ENCODE measurements at regions not wholly inside any gene's neighbourhood (a gene's known extent, or its start where the extent isn't known, plus 50 kb on each side); places are given as distances from the start of the nearest gene placed in this dataset.

- no peak for TF ChIP-seq SAP130 (CRISPR knock-in tag; IDR thresholded peaks at IDR 0.05; ENCODE audit: low read depth)
- TF ChIP-seq ZNF350 (CRISPR knock-in tag; IDR thresholded peaks at IDR 0.05; ENCODE audit: borderline replicate concordance, low read depth): no peak
- TF ChIP-seq ZFY (CRISPR knock-in tag; IDR thresholded peaks at IDR 0.05): no peak
Observed at GRCh38 chr16:27678955-27679354, 129.0 kb downstream of the KATNIP start (continued).

GRCh38 chr16:27679899-27680298 lies 130.0 kb downstream of the KATNIP start:
- Histone ChIP-seq H3K4me1 (ENCODE audit: insufficient read depth, low read length) (peaks cover 16% of the 10 kb centered on the region), H3K9me3 (ENCODE audit: low read length) (no peaks in the 10 kb centered on the region), H3K36me3 (replicated peaks in 1 of 2; ENCODE audit: control insufficient read depth in 1 of 2, insufficient read depth in 2 of 2, low read length in 2 of 2) (peaks cover 7 to 16% of the 10 kb centered on the region in 2 experiments), H2AFZ (ENCODE audit: low read length) (no peak overlapping the region), H3K27me3 (ENCODE audit: control insufficient read depth in 1 of 2, insufficient read depth in 2 of 2, low read length in 2 of 2) (no peaks in the 10 kb centered on the region), H3K9ac (ENCODE audit: insufficient read depth, low read depth, low read length) (no peak overlapping the region), H3K79me2 (ENCODE audit: insufficient read depth, low read length) (no peaks in the 10 kb centered on the region), H4K20me1 (ENCODE audit: insufficient read depth, low read length) (no peaks in the 10 kb centered on the region), H3K27ac (ENCODE audit: extremely low read length, insufficient read depth, low read length) (no peak overlapping the region), H3K4me3 (replicated peaks in 1 of 3; ENCODE audit: insufficient read depth in 1 of 3, low read depth in 2 of 3, low read length in 3 of 3) (no peak overlapping the region), H3K4me2 (ENCODE audit: low read depth, low read length) (no peak overlapping the region)
- WGBS (ENCODE audit: low lambda C conversion rate): 96% methylated on average over 7 of the region's 7 CpGs
- ChIA-PET CTCF (ENCODE audit: low intra/inter-chr PET ratio, low total read pairs) (no interaction called here), POLR2A (no interaction called here)
- intact Hi-C loops (cut with micrococcal nuclease; ENCODE audit: unreplicated experiment) (no loop called here), in situ Hi-C loops (cut with HindIII; ENCODE audit: extremely low pct_ligation_motif_present, low pct_unique_long_range_greater_than_20kb) (no loop called here)
- ATAC-seq (no peak), DNase-seq (ENCODE audit: low spot score) (no peak), FAIRE-seq (no peak)
- TF ChIP-seq ZNF496 (CRISPR knock-in tag; IDR thresholded peaks at IDR 0.05; ENCODE audit: insufficient replicate concordance) (no peak), NFYB (CRISPR knock-in tag; IDR thresholded peaks at IDR 0.05) (no peak)
- no TSS peak for BruUV-seq (replicated peaks)

- in situ Hi-C loops (cut with HindIII; ENCODE audit: extremely low pct_ligation_motif_present, low pct_unique_long_range_greater_than_20kb) (no loop called here), intact Hi-C loops (cut with micrococcal nuclease; ENCODE audit: unreplicated experiment) (no loop called here)
- peaks cover 12% of the 10 kb centered on the region for H3K4me1 ChIP-seq (ENCODE audit: insufficient read depth, low read length)
- no TSS peak for BruUV-seq (replicated peaks)
- POLR2A ChIA-PET: no interaction called here
- CTCF ChIA-PET (ENCODE audit: low intra/inter-chr PET ratio, low total read pairs): no interaction called here
- no peak overlapping the region for H3K4me2 ChIP-seq (ENCODE audit: low read depth, low read length)
- no peaks in the 10 kb centered on the region for H4K20me1 ChIP-seq (ENCODE audit: insufficient read depth, low read length)
- no peak overlapping the region for H3K9ac ChIP-seq (ENCODE audit: insufficient read depth, low read depth, low read length)
- WGBS (ENCODE audit: low lambda C conversion rate): 99% methylated on average over 5 of the region's 5 CpGs
- DNase-seq (ENCODE audit: low spot score): no peak
- no peak overlapping the region for H2AFZ ChIP-seq (ENCODE audit: low read length)
- FAIRE-seq: no peak
- H3K9me3 ChIP-seq (ENCODE audit: low read length): no peaks in the 10 kb centered on the region
- no peak overlapping the region for H3K4me3 ChIP-seq (replicated peaks in 1 of 3; ENCODE audit: insufficient read depth in 1 of 3, low read depth in 2 of 3, low read length in 3 of 3)
- H3K27ac ChIP-seq (ENCODE audit: extremely low read length, insufficient read depth, low read length): no peak overlapping the region
- H3K36me3 ChIP-seq (replicated peaks in 1 of 2; ENCODE audit: control insufficient read depth in 1 of 2, insufficient read depth in 2 of 2, low read length in 2 of 2): peaks cover 7 to 16% of the 10 kb centered on the region in 2 experiments
- no peak for ATAC-seq
- H3K27me3 ChIP-seq (ENCODE audit: control insufficient read depth in 1 of 2, insufficient read depth in 2 of 2, low read length in 2 of 2): no peaks in the 10 kb centered on the region
- no peaks in the 10 kb centered on the region for H3K79me2 ChIP-seq (ENCODE audit: insufficient read depth, low read length)
- TF ChIP-seq TIGD3 (CRISPR knock-in tag; IDR thresholded peaks at IDR 0.05; ENCODE audit: borderline replicate concordance) (no peak), SMARCC2 (IDR thresholded peaks at IDR 0.05) (no peak), BCLAF1 (IDR thresholded peaks at IDR 0.05) (no peak), RXRA (CRISPR knock-in tag; IDR thresholded peaks at IDR 0.05) (no peak), FOXM1 (CRISPR knock-in tag; IDR thresholded peaks at IDR 0.05) (no peak), NFYB (CRISPR knock-in tag; IDR thresholded peaks at IDR 0.05) (no peak), ZNF788 (CRISPR knock-in tag; IDR thresholded peaks at IDR 0.05; ENCODE audit: borderline replicate concordance) (no peak), ZNF468 (CRISPR knock-in tag; IDR thresholded peaks at IDR 0.05) (no peak), FOXO1 (CRISPR knock-in tag; IDR thresholded peaks at IDR 0.05) (no peak), KDM1A (CRISPR knock-in tag; IDR thresholded peaks at IDR 0.05) (no peak), RFX5 (IDR thresholded peaks at IDR 0.05; ENCODE audit: low read depth, low read length) (no peak)
Observed at GRCh38 chr16:27681681-27682080, 131.7 kb downstream of the KATNIP start.

Measured in HepG2 (cell line).